ENCODE measurements at regions not wholly inside any gene's neighbourhood (a gene's known extent, or its start where the extent isn't known, plus 50 kb on each side); places are given as distances from the start of the nearest gene placed in this dataset.

GRCh38 chr12:130063866-130064265 lies 98.4 kb upstream of the FZD10 start:
- Histone ChIP-seq H3K4me1 (ENCODE audit: control insufficient read depth, insufficient read depth, low read length) (no peaks in the 10 kb centered on the region), H3K36me3 (ENCODE audit: control insufficient read depth, insufficient read depth, low read length) (no peaks in the 10 kb centered on the region), H3K9me3 (ENCODE audit: control insufficient read depth, insufficient read depth, low read length) (no peaks in the 10 kb centered on the region), H3K4me3 (ENCODE audit: low read length) (no peak overlapping the region), H3K27me3 (ENCODE audit: control insufficient read depth, insufficient read depth, low read length) (no peaks in the 10 kb centered on the region), H3K27ac (ENCODE audit: low read length) (no peak overlapping the region)
- intact Hi-C loops (cut with micrococcal nuclease), result no loop called here
- no peak for DNase-seq
- no peak for TF ChIP-seq CTCF (IDR thresholded peaks at IDR 0.05)
- H3K27me3 Mint-ChIP-seq (ENCODE audit: low read depth in 2 of 2), result peaks cover 0 to 2% of the 10 kb centered on the region in 2 donors
- 83% methylated on average over 9 of the region's 9 CpGs for whole genome bisulfite sequencing (ENCODE audit: insufficient coverage)
- H3K4me1 Mint-ChIP-seq, result no peaks in the 10 kb centered on the region
- no peaks in the 10 kb centered on the region for H3K36me3 Mint-ChIP-seq
- H3K9me3 Mint-ChIP-seq, result no peaks in the 10 kb centered on the region
- no peak for ATAC-seq
- no peak overlapping the region for H3K4me3 Mint-ChIP-seq
- no peak overlapping the region for H3K27ac Mint-ChIP-seq

GRCh38 chr12:130064999-130065398 lies 97.3 kb upstream of the FZD10 start:
- WGBS (ENCODE audit: insufficient coverage), result 60% methylated on average over 4 of the region's 4 CpGs
- H3K27ac ChIP-seq (ENCODE audit: low read length), result no peak overlapping the region
- H3K4me1 Mint-ChIP-seq, result no peaks in the 10 kb centered on the region
- no peak overlapping the region for H3K4me3 Mint-ChIP-seq
- no peaks in the 10 kb centered on the region for H3K4me1 ChIP-seq (ENCODE audit: control insufficient read depth, insufficient read depth, low read length)
- H3K27me3 ChIP-seq (ENCODE audit: control insufficient read depth, insufficient read depth, low read length), result no peaks in the 10 kb centered on the region
- no peak overlapping the region for H3K27ac Mint-ChIP-seq
- no peaks in the 10 kb centered on the region for H3K9me3 ChIP-seq (ENCODE audit: control insufficient read depth, insufficient read depth, low read length)
- ATAC-seq (no peak), DNase-seq (no peak)
- no peak for TF ChIP-seq CTCF (IDR thresholded peaks at IDR 0.05)
- intact Hi-C loops (cut with micrococcal nuclease), result no loop called here
- H3K36me3 ChIP-seq (ENCODE audit: control insufficient read depth, insufficient read depth, low read length), result no peaks in the 10 kb centered on the region
- no peaks in the 10 kb centered on the region for H3K27me3 Mint-ChIP-seq (ENCODE audit: low read depth in 2 of 2)
- H3K9me3 Mint-ChIP-seq, result no peaks in the 10 kb centered on the region
- H3K4me3 ChIP-seq (ENCODE audit: low read length), result no peak overlapping the region
- no peaks in the 10 kb centered on the region for H3K36me3 Mint-ChIP-seq

GRCh38 chr12:130066742-130067141 lies 95.5 kb upstream of the FZD10 start:
- 84% methylated on average over 5 of the region's 5 CpGs for WGBS (ENCODE audit: insufficient coverage)
- H3K36me3 ChIP-seq (ENCODE audit: control insufficient read depth, insufficient read depth, low read length), result no peaks in the 10 kb centered on the region
- no peaks in the 10 kb centered on the region for H3K4me1 Mint-ChIP-seq
- H3K27ac Mint-ChIP-seq, result no peak overlapping the region
- H3K4me3 Mint-ChIP-seq, result no peak overlapping the region
- intact Hi-C loops (cut with micrococcal nuclease), result no loop called here
- ATAC-seq (no peak), DNase-seq (no peak)
- H3K4me3 ChIP-seq (ENCODE audit: low read length), result no peak overlapping the region
- H3K27me3 ChIP-seq (ENCODE audit: control insufficient read depth, insufficient read depth, low read length), result no peaks in the 10 kb centered on the region
- no peaks in the 10 kb centered on the region for H3K9me3 Mint-ChIP-seq
- no peaks in the 10 kb centered on the region for H3K36me3 Mint-ChIP-seq
- no peaks in the 10 kb centered on the region for H3K4me1 ChIP-seq (ENCODE audit: control insufficient read depth, insufficient read depth, low read length)
- H3K27ac ChIP-seq (ENCODE audit: low read length), result no peak overlapping the region
- TF ChIP-seq CTCF (IDR thresholded peaks at IDR 0.05), result no peak
- no peaks in the 10 kb centered on the region for H3K27me3 Mint-ChIP-seq (ENCODE audit: low read depth in 2 of 2)
- no peaks in the 10 kb centered on the region for H3K9me3 ChIP-seq (ENCODE audit: control insufficient read depth, insufficient read depth, low read length)

GRCh38 chr12:130068741-130069140 lies 93.5 kb upstream of the FZD10 start:
- H3K4me3 ChIP-seq (ENCODE audit: low read length), result no peak overlapping the region
- no peak for TF ChIP-seq CTCF (IDR thresholded peaks at IDR 0.05)
- no peak for DNase-seq
- no peaks in the 10 kb centered on the region for H3K9me3 ChIP-seq (ENCODE audit: control insufficient read depth, insufficient read depth, low read length)
- no peaks in the 10 kb centered on the region for H3K36me3 ChIP-seq (ENCODE audit: control insufficient read depth, insufficient read depth, low read length)
- Mint-ChIP-seq H3K36me3 (no peaks in the 10 kb centered on the region), H3K27ac (no peak overlapping the region), H3K4me3 (no peak overlapping the region), H3K9me3 (no peaks in the 10 kb centered on the region), H3K4me1 (no peaks in the 10 kb centered on the region), H3K27me3 (ENCODE audit: low read depth in 2 of 2) (no peaks in the 10 kb centered on the region)
- H3K27me3 ChIP-seq (ENCODE audit: control insufficient read depth, insufficient read depth, low read length), result no peaks in the 10 kb centered on the region
- no peaks in the 10 kb centered on the region for H3K4me1 ChIP-seq (ENCODE audit: control insufficient read depth, insufficient read depth, low read length)
- intact Hi-C loops (cut with micrococcal nuclease), result no loop called here
- no peak overlapping the region for H3K27ac ChIP-seq (ENCODE audit: low read length)
- no peak for ATAC-seq
- 84% methylated on average over 11 of the region's 11 CpGs for WGBS (ENCODE audit: insufficient coverage)
